DMS53 (cell line): ENCODE measurements at regions not wholly inside any gene's neighbourhood (a gene's known extent, or its start where the extent isn't known, plus 50 kb on each side); places are given as distances from the start of the nearest gene placed in this dataset.

Experiments used
- DNase-seq: peaks from one replicate; lab custom pipeline; 2025; lab: John Stamatoyannopoulos, UW

DNA sequence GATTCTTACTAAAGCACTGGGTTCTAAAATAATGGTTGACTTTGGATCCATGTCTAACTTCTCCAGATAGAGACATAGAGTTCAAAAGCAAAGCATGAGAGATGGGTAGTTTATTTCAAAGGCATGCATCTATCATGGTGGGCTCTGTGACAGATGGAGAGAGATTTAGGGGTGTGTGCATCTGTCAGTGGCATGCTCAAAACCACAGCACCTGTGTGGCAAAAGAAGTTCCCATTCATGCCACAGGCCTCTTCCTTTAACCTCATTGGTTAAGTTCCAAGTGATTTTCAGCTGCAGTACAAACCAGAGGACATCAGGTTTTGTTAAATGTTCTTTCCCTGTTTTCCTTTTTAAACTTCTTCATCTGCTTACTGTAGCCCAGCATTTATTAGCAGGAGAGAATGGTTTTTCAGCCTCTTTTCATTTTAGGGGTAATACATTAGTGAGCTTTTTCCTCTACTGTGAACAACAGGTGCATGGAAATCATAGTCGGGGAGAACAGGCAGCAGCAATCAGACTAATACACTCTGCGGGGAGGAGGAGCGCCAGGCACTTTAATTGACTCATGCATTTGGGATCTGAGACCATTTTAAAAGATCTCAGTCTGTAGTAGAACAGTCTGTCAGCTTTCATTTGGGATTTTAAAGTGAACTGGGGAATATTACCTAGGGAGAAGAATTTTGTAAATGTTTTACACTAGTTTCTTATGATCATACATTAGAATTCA, 52.4 kb upstream of the UPP2 start:
- DNase-seq = no peak

GRCh38 chr2:158048327-158048726, 53.3 kb upstream of the UPP2 start:
- DNase-seq = no peak

DNA sequence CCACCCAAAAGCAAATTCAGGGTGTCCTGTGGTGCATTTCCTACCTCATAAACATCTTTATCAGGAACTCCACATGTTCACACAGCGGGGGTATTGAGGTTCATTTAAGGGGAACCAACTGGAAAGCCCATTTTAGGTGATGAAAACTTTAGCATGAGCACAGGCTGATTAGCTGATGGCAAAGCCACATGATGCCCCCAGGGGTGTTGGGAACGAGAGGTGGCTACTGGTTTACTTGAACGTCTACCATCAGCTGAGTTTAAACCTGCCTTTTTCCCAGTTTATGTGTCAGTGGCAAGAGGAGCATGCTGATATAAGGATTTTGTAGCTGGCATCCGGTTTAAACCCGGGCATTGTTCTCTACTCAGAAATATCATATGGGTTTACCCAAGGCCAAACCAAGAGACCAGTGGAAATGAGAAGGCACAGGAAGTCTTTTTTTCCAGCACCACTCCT, 54.5 kb upstream of the UPP2 start:
- no peak for DNase-seq

DNA sequence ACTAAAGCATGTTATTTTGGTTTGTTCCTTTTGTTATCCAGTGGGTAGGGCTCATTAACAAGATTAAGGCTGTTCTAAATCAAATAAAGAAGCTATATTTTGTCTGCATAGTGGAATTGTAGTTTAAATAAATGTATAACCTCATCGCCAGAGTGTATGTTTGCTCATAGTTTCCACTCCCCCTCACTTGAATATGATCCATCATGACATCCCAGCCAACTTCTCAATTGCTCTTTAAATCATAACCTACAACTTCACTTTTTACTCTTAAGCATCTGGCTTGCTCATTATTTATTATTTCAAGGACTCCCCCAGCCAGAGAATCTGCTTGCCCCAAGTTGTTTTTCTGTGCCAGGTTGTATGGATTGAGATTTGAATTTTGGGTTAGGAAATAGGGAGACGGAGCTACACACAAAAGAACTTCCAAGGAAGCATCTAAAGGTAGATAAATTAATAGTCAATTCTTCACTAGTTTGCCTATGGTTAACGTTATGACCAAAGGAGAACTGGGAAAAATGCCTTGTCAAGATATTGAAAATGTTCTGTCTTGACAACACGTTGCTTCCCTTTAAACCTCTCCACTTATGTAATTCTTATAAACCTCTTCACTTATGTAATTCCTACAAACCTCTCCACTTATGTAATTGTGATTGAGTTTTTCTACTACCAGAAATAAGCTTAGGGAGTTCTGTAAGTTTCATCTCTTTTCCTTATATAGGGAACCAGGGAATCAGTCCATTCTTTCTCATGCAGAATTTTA, 55.4 kb upstream of the UPP2 start:
- no peak for DNase-seq

DNA sequence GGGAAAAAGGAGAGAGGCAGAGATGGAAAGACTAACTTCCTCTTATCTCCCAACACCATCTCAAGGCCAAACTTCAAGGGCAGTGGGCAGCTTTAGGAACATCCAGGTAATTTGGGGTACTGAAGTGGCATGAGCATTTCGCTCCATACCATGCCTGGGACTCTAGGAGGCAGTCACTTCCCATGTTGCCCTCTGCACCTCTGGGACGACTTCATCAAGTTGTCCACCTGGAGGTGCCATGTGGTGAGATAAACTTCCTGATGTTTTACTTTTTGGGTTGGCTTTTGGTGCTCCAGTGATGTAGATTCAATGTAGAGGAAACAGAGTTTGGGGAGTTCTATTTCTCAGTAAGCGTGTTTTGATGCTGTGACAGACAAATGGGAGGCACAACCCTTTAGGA, 56.3 kb upstream of the UPP2 start:
- DNase-seq = peak; percentile 57

- no peak for DNase-seq
These were observed 58.3 kb upstream of the UPP2 start for GRCh38 chr2:158043181-158043948.

DNA sequence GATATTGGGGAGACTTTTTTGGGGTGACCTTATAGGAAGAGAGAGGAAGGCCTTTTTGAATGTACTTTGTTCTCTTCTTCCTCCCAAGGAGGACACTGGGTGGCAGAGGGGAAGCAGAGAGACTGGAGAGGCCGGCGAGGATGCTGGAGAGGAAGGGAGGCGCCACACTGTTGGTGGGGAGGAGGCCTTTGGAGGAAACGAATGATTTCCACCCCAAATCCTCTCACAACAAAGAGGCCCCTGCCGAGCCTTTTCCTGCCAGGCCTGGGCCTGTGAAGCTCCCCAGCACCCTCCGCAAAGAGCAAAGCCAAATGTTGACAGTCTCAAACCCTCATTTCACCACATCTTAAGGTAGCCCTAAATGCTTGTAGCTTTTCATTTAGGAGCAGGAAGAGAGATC, 59.0 kb upstream of the UPP2 start:
- no peak for DNase-seq

DNA sequence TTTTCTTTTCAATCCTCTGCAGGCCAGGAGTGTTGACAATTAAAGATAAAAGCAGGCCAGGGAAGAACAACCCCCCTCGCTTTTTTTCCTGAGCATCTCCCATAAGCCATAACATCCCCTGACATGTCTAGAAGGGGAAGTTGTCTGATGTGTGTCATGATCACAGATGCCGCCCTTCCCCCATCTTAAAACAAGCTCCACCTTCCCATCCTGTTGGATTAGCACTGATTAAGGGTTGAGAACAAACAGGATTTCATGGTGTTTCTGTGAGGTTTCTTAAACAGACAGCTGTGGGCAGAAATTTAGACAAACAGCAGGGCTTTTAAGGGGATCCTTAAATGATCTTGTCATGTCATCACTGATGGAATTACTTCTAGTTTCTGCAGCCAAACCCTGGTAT, 59.4 kb upstream of the UPP2 start:
- DNase-seq = peak; percentile 54

DNA sequence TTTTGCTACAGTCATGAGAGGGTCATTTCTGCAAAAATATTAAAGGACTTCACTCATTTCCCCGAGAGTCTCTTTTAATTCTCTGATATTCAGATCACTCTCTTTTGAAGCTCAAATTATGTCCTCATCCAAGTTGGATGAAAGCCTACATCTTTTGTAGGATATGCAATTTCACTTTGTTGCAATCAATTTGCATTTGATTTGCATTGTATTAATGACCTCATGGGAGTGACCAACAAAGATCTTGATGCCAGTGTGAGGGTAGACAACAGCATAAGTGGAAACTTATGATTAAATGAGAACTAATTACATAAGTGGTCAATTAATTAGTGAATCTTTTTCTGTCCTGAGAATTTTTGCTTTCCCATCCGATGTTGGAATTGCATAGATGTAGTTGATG, 60.3 kb upstream of the UPP2 start:
- DNase-seq = no peak

DNA sequence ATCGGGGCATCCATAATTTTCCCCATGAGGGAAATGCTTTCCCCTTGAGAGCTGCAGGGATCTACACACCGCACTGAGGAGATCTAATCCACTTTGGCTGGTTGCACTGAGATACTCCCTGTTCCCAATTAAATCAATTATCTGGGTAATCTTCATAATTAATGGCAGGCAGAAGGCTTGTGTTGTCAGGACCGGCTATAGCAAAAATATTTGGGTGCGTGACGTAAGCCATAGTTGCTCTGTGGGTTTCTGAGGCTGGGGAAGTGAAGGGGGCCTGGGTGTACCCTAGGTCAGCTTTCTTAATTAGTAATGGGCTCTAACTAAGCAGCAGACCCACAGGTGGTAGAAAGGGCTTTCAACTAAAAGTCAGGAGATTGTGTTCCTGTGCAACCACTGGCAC, 62.8 kb upstream of the UPP2 start:
- DNase-seq = no peak

DNA sequence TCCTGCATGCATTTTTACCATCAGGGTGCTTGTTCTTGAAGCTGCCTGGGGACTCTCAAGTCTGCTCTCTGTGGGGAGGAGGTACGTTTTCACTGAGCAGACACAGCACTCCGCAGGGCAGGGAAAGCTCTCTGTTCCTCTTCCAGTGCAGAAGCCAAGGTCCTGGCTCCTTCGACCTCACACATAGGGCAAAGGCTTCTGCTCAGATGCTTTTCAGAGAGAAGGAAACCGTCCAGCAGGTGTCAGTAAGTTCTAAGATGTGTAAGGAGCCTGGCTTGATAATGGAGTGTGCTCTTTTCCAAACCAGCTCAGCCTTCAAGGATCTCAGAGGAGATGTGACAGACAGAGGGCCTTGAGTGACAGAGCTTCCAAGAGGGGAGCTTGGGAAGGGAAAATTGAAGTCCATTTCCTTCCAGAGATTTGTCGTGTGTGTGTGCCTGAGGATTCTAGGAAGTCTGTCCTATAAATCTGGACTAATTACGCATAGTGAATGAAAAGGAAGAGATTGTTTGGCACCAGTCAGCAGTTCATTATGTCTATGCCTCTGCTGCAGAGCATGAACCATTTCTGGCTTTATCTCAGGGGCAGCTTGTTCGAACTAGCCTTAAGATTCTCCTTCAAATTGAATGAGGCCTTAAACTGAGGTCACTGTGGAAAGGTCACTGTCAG, 67.3 kb upstream of the UPP2 start:
- DNase-seq = peak; percentile 89

- no peak for DNase-seq
These were observed 70.3 kb upstream of the UPP2 start for GRCh38 chr2:158031371-158031770.

- no peak for DNase-seq
These were observed 76.2 kb upstream of the UPP2 start for GRCh38 chr2:158025255-158025996.

DNA sequence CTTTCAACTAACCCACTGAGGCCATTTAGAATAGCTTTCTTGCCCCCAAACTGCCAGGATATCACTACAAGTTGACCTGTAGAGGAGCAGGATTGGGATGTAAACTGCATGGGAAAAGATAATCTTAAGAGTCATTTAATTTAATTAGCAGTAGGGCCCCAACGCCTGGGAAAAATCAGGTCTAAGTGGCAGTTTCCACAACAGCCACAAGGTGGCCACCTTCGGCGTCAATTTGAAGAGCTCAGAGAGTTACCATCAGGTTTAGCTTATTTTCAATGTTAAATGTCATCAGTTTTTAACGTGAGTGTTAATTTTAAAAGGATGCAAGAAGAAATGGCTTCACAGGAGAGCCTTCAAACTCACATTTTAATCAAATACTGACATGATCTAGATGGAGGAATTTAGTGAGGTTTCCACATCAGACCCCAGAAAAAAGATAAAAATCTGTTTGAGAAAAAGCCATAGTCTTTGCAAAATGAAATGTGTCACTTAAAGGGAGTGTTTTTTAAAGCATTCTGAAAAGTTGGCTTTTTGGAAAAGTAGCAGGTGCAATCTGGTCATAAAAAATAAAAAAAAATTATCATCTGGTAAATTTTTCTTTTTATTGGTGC, 77.3 kb upstream of the UPP2 start:
- peak; percentile 66 for DNase-seq

DNA sequence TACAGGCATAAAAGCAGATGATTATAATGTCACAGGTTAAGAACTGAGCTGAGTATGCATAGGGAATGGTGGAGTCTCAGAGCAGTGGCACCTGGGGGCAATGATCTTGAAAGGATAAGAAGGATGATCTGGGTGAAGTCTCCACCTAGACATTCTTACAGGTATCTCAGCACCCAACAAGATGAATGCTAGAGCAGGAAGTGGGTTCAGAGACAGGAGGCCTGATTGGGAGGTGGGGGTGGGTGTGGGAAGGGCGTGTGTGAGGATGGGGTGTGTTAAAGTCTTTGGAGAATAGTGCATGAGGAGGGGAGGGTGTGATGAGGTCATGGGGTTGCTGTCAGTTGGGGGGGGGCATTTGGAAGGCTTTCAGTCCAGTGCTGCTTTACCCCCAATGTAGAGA, 78.8 kb upstream of the UPP2 start:
- no peak for DNase-seq

GRCh38 chr2:158021226-158021625, 80.5 kb upstream of the UPP2 start:
- DNase-seq = no peak

DNA sequence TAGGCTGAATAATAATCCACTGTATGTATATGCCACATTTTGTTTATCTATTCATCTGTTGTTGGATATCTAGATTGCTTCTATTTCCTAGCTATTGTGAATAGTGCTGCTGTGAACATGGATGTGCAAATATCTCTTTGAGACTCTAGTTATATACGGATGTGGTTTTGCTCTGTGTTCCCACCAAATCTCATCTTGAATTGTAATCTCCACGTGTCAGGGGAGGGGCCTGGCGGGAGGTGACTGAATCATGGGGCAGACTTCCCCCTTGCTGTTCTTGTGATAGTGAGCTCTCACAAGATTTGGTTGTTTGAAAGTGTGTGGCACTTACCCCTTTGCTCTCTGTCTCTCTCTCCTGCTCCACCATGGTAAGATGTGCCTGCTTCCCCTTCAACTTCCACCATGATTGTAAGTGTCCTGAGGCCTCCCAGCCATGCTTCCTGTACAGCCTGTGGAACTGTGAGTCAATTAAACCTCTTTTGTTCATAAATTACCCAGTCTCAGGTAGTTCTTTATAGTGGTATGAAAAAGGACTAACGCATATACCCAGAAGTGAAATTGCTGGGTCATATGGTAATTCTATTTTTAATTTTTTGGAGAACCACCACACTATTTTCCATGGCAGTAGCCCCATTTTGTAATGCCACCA, 86.1 kb upstream of the UPP2 start:
- DNase-seq = no peak

- DNase-seq = no peak
These were observed 87.8 kb upstream of the UPP2 start for GRCh38 chr2:158013891-158014290.

- peak; percentile 30 for DNase-seq
These were observed 90.5 kb upstream of the UPP2 start for GRCh38 chr2:158011055-158011771.

- no peak for DNase-seq
These were observed 92.3 kb upstream of the UPP2 start for GRCh38 chr2:158009399-158009798.
